Activated B cell treated with CpG ODN at 0.5 μM for 24 hours (primary cell): ENCODE measurements at regions not wholly inside any gene's neighbourhood (a gene's known extent, or its start where the extent isn't known, plus 50 kb on each side); places are given as distances from the start of the nearest gene placed in this dataset.

ENCODE experiments used
- ATAC-seq: fragments of 200-7000 bp; cut with Tn5 transposase; one replicate; pipeline ENCODE4 v1.10.0; 2021; ENCODE audit warnings: low read depth, mild to moderate bottlenecking, moderate library complexity
- CTCF ChIA-PET: fragments of 350-600 bp; sonication (Branson Sonifier 250); formaldehyde crosslinking; loops from one replicate; lab custom pipeline; 2021; ENCODE audit warnings: antibody characterized with exemption; lab: Charles Lee
- POLR2A ChIA-PET: fragments of 350-600 bp; sonication (Branson Sonifier 250); formaldehyde crosslinking; loops from one replicate; lab custom pipeline; 2021; ENCODE audit warnings: antibody characterized with exemption; lab: Charles Lee
- DNase-seq: peaks from one replicate; pipeline ENCODE4 v3.0.0; 2022
- H3K27ac Mint-ChIP-seq: one replicate; pipeline ENCODE4 v1.8.0; 2020; ENCODE audit warnings: mixed read lengths
- H3K27me3 Mint-ChIP-seq: one replicate; pipeline ENCODE4 v1.8.0; 2021; ENCODE audit warnings: mixed read lengths
- H3K36me3 Mint-ChIP-seq: one replicate; pipeline ENCODE4 v1.8.0; 2021; ENCODE audit warnings: low read depth, mixed read lengths
- H3K4me1 Mint-ChIP-seq: one replicate; pipeline ENCODE4 v1.8.0; 2021; ENCODE audit warnings: mixed read lengths
- H3K4me3 Mint-ChIP-seq: one replicate; pipeline ENCODE4 v1.8.0; 2020; ENCODE audit warnings: mild to moderate bottlenecking, mixed read lengths
- H3K9me3 Mint-ChIP-seq: one replicate; pipeline ENCODE4 v1.8.0; 2020; ENCODE audit warnings: mixed read lengths
- CTCF ChIP-seq: fragments of 200-600 bp; IDR thresholded peaks from one replicate; pipeline ENCODE4 v1.8.0; 2022; ENCODE audit warnings: antibody characterized with exemption, mild to moderate bottlenecking
- intact Hi-C: fragments of 100-400 bp; cut with micrococcal nuclease; formaldehyde crosslinking; loops from one replicate; pipeline ENCODE4 v1.15.1; 2024

- Mint-ChIP-seq H3K9me3 (no peaks in the 10 kb centered on the region), H3K4me1 (no peaks in the 10 kb centered on the region), H3K4me3 (no peak overlapping the region), H3K27ac (no peak overlapping the region), H3K27me3 (no peaks in the 10 kb centered on the region), H3K36me3 (no peaks in the 10 kb centered on the region)
- TF ChIP-seq CTCF: no peak
- no peak for DNase-seq
- ATAC-seq: no peak
- ChIA-PET POLR2A (no interaction called here), CTCF (no interaction called here)
- intact Hi-C loops: no loop called here
These were observed 688.9 kb upstream of the NRXN1 start for GRCh38 chr2:51720826-51721225.

- Mint-ChIP-seq H3K36me3 (no peaks in the 10 kb centered on the region), H3K9me3 (no peaks in the 10 kb centered on the region), H3K4me3 (no peak overlapping the region), H3K4me1 (no peaks in the 10 kb centered on the region), H3K27ac (no peak overlapping the region), H3K27me3 (no peaks in the 10 kb centered on the region)
- no peak for ATAC-seq
- ChIA-PET CTCF (no interaction called here), POLR2A (no interaction called here)
- no peak for TF ChIP-seq CTCF
- intact Hi-C loops: no loop called here
- no peak for DNase-seq
These were observed 686.9 kb upstream of the NRXN1 start for GRCh38 chr2:51718881-51719280.

GRCh38 chr2:51717312-51717711 lies 685.4 kb upstream of the NRXN1 start:
- ChIA-PET POLR2A (no interaction called here), CTCF (no interaction called here)
- TF ChIP-seq CTCF: no peak
- H3K36me3 Mint-ChIP-seq: no peaks in the 10 kb centered on the region
- ATAC-seq (no peak), DNase-seq (no peak)
- H3K27ac Mint-ChIP-seq: no peak overlapping the region
- H3K4me3 Mint-ChIP-seq: no peak overlapping the region
- no peaks in the 10 kb centered on the region for H3K27me3 Mint-ChIP-seq
- peaks cover 3% of the 10 kb centered on the region for H3K9me3 Mint-ChIP-seq
- intact Hi-C loops: no loop called here
- no peaks in the 10 kb centered on the region for H3K4me1 Mint-ChIP-seq

- H3K27ac Mint-ChIP-seq: no peak overlapping the region
- H3K36me3 Mint-ChIP-seq: no peaks in the 10 kb centered on the region
- intact Hi-C loops: no loop called here
- peaks cover 8% of the 10 kb centered on the region for H3K9me3 Mint-ChIP-seq
- no peak overlapping the region for H3K4me3 Mint-ChIP-seq
- no peak for ATAC-seq
- POLR2A ChIA-PET: no interaction called here
- H3K4me1 Mint-ChIP-seq: no peaks in the 10 kb centered on the region
- CTCF ChIA-PET: no interaction called here
- no peaks in the 10 kb centered on the region for H3K27me3 Mint-ChIP-seq
- no peak for DNase-seq
- TF ChIP-seq CTCF: no peak
These were observed 679.8 kb upstream of the NRXN1 start for GRCh38 chr2:51711766-51712165.

GRCh38 chr2:51710222-51710621 lies 678.3 kb upstream of the NRXN1 start:
- H3K9me3 Mint-ChIP-seq: peaks cover 8% of the 10 kb centered on the region
- no peaks in the 10 kb centered on the region for H3K27me3 Mint-ChIP-seq
- no peak overlapping the region for H3K27ac Mint-ChIP-seq
- no peaks in the 10 kb centered on the region for H3K4me1 Mint-ChIP-seq
- intact Hi-C loops: no loop called here
- ChIA-PET POLR2A (no interaction called here), CTCF (no interaction called here)
- ATAC-seq (no peak), DNase-seq (no peak)
- H3K4me3 Mint-ChIP-seq: no peak overlapping the region
- H3K36me3 Mint-ChIP-seq: no peaks in the 10 kb centered on the region
- TF ChIP-seq CTCF: no peak
